Activated CD8-positive, alpha-beta T cell treated with anti-CD3 and anti-CD28 coated beads, Interleukin-2, amount 10 ng/mL, durations not matched to agents 7 days and 5 days (primary cell): ENCODE measurements at regions not wholly inside any gene's neighbourhood (a gene's known extent, or its start where the extent isn't known, plus 50 kb on each side); places are given as distances from the start of the nearest gene placed in this dataset.

ENCODE experiments used
- ATAC-seq: fragments of 150-1000 bp; cut with Tn5 transposase; one replicate; pipeline ENCODE4 v1.10.0; 2021; ENCODE audit warnings: moderate library complexity
- CTCF ChIA-PET: fragments of 350-600 bp; sonication (Branson Sonifier 250); formaldehyde crosslinking; loops from one replicate; lab custom pipeline; 2021; ENCODE audit warnings: antibody characterized with exemption; lab: Charles Lee
- POLR2A ChIA-PET: fragments of 350-600 bp; sonication (Branson Sonifier 250); formaldehyde crosslinking; loops from one replicate; lab custom pipeline; 2021; ENCODE audit warnings: antibody characterized with exemption; lab: Charles Lee
- DNase-seq: peaks from one replicate; pipeline ENCODE4 v3.0.0-alpha.2; 2020
- H3K27ac Mint-ChIP-seq: one replicate; pipeline ENCODE4 v1.8.0; 2021; ENCODE audit warnings: mild to moderate bottlenecking, mixed read lengths
- H3K27me3 Mint-ChIP-seq: one replicate; pipeline ENCODE4 v1.8.0; 2021; ENCODE audit warnings: low read depth, mixed read lengths
- H3K36me3 Mint-ChIP-seq: one replicate; pipeline ENCODE4 v1.8.0; 2021; ENCODE audit warnings: low read depth, mixed read lengths
- H3K4me1 Mint-ChIP-seq: one replicate; pipeline ENCODE4 v1.8.0; 2021; ENCODE audit warnings: low read depth, mixed read lengths
- H3K4me3 Mint-ChIP-seq: one replicate; pipeline ENCODE4 v1.8.0; 2021; ENCODE audit warnings: mild to moderate bottlenecking, mixed read lengths
- H3K9me3 Mint-ChIP-seq: one replicate; pipeline ENCODE4 v1.8.0; 2022; ENCODE audit warnings: mixed read lengths; ENCODE audit not compliant: insufficient read depth

DNA sequence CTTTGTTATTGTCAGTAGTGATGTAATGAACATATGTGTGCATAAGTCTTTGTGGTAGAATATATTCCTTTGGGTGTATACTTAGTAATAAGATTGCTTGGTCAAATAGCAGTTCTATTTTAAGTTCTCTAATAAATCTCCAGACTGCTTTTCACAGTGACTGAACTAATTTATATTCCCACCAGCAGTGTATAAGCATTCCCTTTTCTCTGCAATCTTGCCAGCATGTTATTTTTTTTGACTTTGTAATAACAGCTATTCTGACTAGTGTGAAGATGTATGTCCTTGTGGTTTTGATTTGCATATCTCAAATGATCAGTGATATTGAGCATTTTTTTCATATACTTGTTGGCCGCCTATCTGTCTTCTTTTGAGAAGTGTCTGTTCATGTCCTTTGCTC, 111.5 kb upstream of the CDH12 start:
- ATAC-seq = no peak
- DNase-seq = no peak
- H3K9me3 Mint-ChIP-seq = peaks cover 28% of the 10 kb centered on the region
- no peaks in the 10 kb centered on the region for H3K27me3 Mint-ChIP-seq
- H3K4me3 Mint-ChIP-seq = no peak overlapping the region
- no peaks in the 10 kb centered on the region for H3K36me3 Mint-ChIP-seq
- CTCF ChIA-PET = no interaction called here
- POLR2A ChIA-PET = no interaction called here
- no peaks in the 10 kb centered on the region for H3K4me1 Mint-ChIP-seq
- H3K27ac Mint-ChIP-seq = no peak overlapping the region

DNA sequence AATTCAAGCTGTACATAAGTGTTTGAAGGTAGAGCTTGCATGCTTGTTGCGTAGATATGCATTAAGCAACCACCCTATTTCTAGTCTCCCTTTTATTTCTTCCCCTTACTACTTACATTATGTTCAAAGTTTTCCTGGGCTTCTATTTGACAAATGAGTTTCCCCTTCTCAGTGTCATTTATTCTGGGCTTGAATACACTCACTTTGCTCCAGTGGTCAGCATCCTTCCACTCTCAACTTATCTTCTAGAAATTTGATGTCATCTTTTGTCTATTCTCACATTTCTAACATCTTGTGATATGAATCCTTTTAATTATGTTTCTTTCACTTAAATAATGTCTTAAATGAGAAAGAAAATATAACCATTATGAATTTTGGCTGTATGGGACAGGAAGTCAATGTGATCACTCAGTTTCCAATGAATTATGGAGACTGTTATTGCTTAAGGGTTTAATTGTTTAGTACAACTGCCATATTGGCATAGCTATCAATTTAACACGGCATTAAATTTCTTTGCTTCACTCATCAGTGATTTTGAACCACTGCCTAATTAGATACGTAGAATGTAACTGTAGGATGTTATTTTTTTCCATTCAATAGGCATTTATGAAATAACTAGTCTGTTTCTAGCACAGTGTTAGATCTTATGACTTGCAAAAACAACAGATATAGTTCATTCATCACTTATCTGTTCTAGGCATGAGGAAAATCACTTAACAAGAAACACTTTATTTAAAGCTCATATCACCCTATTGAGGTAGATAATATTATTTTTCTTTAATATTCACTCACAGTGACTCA, 105.5 kb upstream of the CDH12 start:
- no peak for ATAC-seq
- POLR2A ChIA-PET = no interaction called here
- Mint-ChIP-seq H3K4me1 (no peaks in the 10 kb centered on the region), H3K4me3 (no peak overlapping the region), H3K27me3 (no peaks in the 10 kb centered on the region), H3K27ac (no peak overlapping the region), H3K36me3 (no peaks in the 10 kb centered on the region), H3K9me3 (peaks cover 13% of the 10 kb centered on the region)
- DNase-seq = no peak
- CTCF ChIA-PET = no interaction called here

GRCh38 chr5:22947921-22948320, 94.8 kb upstream of the CDH12 start:
- H3K4me3 Mint-ChIP-seq = no peak overlapping the region
- ChIA-PET CTCF (no interaction called here), POLR2A (no interaction called here)
- H3K36me3 Mint-ChIP-seq = no peaks in the 10 kb centered on the region
- no peaks in the 10 kb centered on the region for H3K27me3 Mint-ChIP-seq
- no peak overlapping the region for H3K27ac Mint-ChIP-seq
- peaks cover 7% of the 10 kb centered on the region for H3K9me3 Mint-ChIP-seq
- H3K4me1 Mint-ChIP-seq = no peaks in the 10 kb centered on the region
- ATAC-seq (no peak), DNase-seq (no peak)

DNA sequence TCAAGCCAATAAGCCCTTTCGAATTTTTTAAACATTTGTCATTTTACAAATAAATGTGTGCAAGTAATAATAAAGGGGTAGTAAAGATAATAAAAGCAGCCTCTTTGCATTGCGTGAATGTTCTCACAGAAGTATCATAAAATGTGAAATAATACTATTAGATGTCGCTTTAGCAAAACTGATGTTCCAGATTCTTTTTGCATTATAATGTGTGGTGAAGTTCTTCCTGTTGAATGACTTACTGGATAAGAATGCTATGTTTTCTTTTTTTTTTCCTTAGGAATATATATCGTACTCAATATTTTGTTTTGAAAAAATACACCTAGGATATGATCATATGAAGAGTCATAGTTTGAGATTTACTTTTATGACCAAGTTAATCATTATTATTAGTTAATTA, 85.2 kb upstream of the CDH12 start:
- ChIA-PET POLR2A (no interaction called here), CTCF (no interaction called here)
- H3K4me3 Mint-ChIP-seq = no peak overlapping the region
- H3K36me3 Mint-ChIP-seq = no peaks in the 10 kb centered on the region
- H3K4me1 Mint-ChIP-seq = no peaks in the 10 kb centered on the region
- DNase-seq = no peak
- no peaks in the 10 kb centered on the region for H3K27me3 Mint-ChIP-seq
- ATAC-seq = no peak
- no peak overlapping the region for H3K27ac Mint-ChIP-seq
- peaks cover 20% of the 10 kb centered on the region for H3K9me3 Mint-ChIP-seq

DNA sequence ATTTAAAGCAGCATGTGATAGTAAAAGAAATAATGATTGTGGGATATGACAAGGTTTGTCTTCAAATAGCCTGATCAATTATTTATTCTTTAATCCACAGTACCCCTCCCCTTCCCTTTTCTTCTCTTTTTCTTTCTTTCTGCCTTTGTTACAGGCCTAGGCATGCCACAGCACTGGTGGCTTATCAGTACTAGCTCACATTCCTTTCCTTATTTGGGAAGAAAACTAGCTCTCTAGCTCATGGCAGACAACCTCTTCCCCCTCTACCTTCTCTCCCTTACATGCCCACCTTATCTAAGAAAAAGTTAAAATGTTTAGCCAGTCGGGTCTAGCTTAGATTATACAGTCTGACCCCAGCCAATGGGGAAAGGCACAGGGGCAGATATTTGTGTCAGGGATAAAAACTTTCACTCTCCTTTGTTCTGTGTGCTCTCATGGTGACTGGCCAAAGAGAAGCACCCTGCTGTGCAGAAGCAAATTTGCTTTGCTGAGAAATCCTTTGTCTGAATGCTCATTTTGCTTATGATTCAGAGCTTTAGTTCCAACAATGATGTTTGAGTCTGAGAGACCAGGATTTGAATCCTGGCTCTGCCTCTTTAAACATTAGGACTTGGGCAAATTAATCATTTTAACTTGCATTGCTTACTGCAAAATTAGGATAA, 75.8 kb upstream of the CDH12 start:
- ChIA-PET POLR2A (no interaction called here), CTCF (no interaction called here)
- Mint-ChIP-seq H3K36me3 (no peaks in the 10 kb centered on the region), H3K9me3 (peaks cover 11% of the 10 kb centered on the region), H3K4me3 (no peak overlapping the region), H3K4me1 (no peaks in the 10 kb centered on the region), H3K27me3 (no peaks in the 10 kb centered on the region), H3K27ac (no peak overlapping the region)
- DNase-seq (no peak), ATAC-seq (no peak)

DNA sequence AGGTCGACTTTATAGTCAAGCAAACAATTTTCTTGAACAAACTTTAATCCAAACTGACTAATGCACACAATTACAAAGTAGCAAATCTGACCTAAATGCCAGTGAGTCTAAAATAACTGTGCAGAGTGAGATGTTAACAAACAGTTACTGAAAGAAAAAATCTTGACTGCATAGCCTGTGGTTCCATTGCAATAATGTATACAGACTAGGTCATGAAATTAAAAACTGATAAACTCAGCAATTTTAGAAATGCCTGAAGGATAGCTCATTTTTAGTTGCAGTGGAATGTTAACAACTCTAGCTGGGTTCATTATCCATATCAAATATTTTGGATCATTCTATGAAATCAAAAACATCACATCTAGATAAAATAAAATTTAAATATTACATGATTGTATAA, 73.4 kb upstream of the CDH12 start:
- no peak overlapping the region for H3K4me3 Mint-ChIP-seq
- H3K9me3 Mint-ChIP-seq = peaks cover 7% of the 10 kb centered on the region
- no peak overlapping the region for H3K27ac Mint-ChIP-seq
- ATAC-seq (no peak), DNase-seq (no peak)
- no peaks in the 10 kb centered on the region for H3K36me3 Mint-ChIP-seq
- no peaks in the 10 kb centered on the region for H3K4me1 Mint-ChIP-seq
- POLR2A ChIA-PET = no interaction called here
- CTCF ChIA-PET = no interaction called here
- no peaks in the 10 kb centered on the region for H3K27me3 Mint-ChIP-seq

GRCh38 chr5:22918511-22918910, 65.4 kb upstream of the CDH12 start:
- ATAC-seq = no peak
- H3K9me3 Mint-ChIP-seq = peaks cover 12% of the 10 kb centered on the region
- no peak for DNase-seq
- H3K27me3 Mint-ChIP-seq = no peaks in the 10 kb centered on the region
- no peaks in the 10 kb centered on the region for H3K36me3 Mint-ChIP-seq
- ChIA-PET POLR2A (no interaction called here), CTCF (no interaction called here)
- H3K4me1 Mint-ChIP-seq = no peaks in the 10 kb centered on the region
- H3K4me3 Mint-ChIP-seq = no peak overlapping the region
- no peak overlapping the region for H3K27ac Mint-ChIP-seq

- Mint-ChIP-seq H3K36me3 (no peaks in the 10 kb centered on the region), H3K9me3 (peaks cover 12% of the 10 kb centered on the region), H3K27ac (no peak overlapping the region), H3K4me3 (no peak overlapping the region), H3K4me1 (no peaks in the 10 kb centered on the region), H3K27me3 (no peaks in the 10 kb centered on the region)
- CTCF ChIA-PET = no interaction called here
- no peak for ATAC-seq
- POLR2A ChIA-PET = no interaction called here
- no peak for DNase-seq
Observed at GRCh38 chr5:22916393-22916792, 63.2 kb upstream of the CDH12 start.

DNA sequence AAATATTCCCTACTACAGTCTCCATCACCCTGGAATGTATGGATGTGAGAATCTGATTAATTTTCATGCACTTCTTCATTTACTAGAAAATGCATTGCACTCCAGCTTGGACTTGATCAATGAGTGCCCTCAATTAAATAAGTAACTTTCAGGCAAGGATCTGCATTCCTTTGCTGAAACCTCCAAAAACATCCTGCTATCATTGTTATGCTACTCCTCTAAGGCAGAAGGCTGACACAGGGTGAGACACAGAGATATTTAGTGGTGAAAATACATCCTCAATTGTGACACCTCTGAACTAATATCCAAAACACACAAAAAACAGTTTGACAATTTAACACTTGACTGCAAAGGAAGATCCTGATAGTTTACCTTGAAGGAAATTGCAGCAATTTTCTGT, 57.9 kb upstream of the CDH12 start:
- no peak for DNase-seq
- ATAC-seq = no peak
- ChIA-PET POLR2A (no interaction called here), CTCF (no interaction called here)
- Mint-ChIP-seq H3K4me3 (no peak overlapping the region), H3K36me3 (no peaks in the 10 kb centered on the region), H3K4me1 (no peaks in the 10 kb centered on the region), H3K9me3 (peaks cover 12% of the 10 kb centered on the region), H3K27ac (no peak overlapping the region), H3K27me3 (no peaks in the 10 kb centered on the region)

GRCh38 chr5:22910523-22910922, 57.4 kb upstream of the CDH12 start:
- ChIA-PET CTCF (no interaction called here), POLR2A (no interaction called here)
- Mint-ChIP-seq H3K4me3 (no peak overlapping the region), H3K27ac (no peak overlapping the region), H3K27me3 (no peaks in the 10 kb centered on the region), H3K9me3 (peaks cover 11% of the 10 kb centered on the region), H3K4me1 (no peaks in the 10 kb centered on the region), H3K36me3 (no peaks in the 10 kb centered on the region)
- no peak for ATAC-seq
- no peak for DNase-seq

GRCh38 chr5:22908586-22908985, 55.4 kb upstream of the CDH12 start:
- Mint-ChIP-seq H3K27ac (no peak overlapping the region), H3K4me1 (no peaks in the 10 kb centered on the region), H3K9me3 (peaks cover under 1% of the 10 kb centered on the region), H3K4me3 (no peak overlapping the region), H3K36me3 (no peaks in the 10 kb centered on the region), H3K27me3 (no peaks in the 10 kb centered on the region)
- ChIA-PET CTCF (no interaction called here), POLR2A (no interaction called here)
- ATAC-seq (no peak), DNase-seq (no peak)

DNA sequence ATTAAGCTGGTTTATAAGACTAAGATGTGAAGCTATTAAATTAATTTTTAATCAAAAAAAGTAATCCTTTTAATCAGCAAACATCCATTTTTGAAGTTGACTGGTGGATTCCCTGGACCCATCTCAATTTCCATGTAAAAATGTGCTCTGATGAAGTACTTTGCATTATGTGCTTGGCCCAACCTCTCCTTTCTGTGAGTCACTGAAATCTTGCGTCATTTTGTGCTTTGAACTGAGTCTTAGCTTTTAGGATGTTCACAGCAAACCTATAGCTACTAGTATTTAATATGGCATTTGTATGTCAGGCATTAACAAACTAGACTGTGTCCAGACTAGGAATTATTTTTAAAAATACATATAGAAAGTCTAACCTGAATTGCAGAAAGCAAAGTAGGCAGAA, 55.0 kb upstream of the CDH12 start:
- H3K36me3 Mint-ChIP-seq = no peaks in the 10 kb centered on the region
- CTCF ChIA-PET = no interaction called here

More for the DNA sequence above, 55.0 kb upstream of the CDH12 start:
- POLR2A ChIA-PET = no interaction called here
- no peaks in the 10 kb centered on the region for H3K4me1 Mint-ChIP-seq
- no peaks in the 10 kb centered on the region for H3K27me3 Mint-ChIP-seq
- DNase-seq (no peak), ATAC-seq (no peak)
- no peaks in the 10 kb centered on the region for H3K9me3 Mint-ChIP-seq
- H3K27ac Mint-ChIP-seq = no peak overlapping the region
- H3K4me3 Mint-ChIP-seq = no peak overlapping the region
